GM12872 (cell line): ENCODE measurements at regions not wholly inside any gene's neighbourhood (a gene's known extent, or its start where the extent isn't known, plus 50 kb on each side); places are given as distances from the start of the nearest gene placed in this dataset.

Source experiments
- CTCF ChIP-seq: IDR thresholded peaks from 3 replicates; pipeline ENCODE4 v1.5.1; 2011; ENCODE audit warnings: low read depth, mild to moderate bottlenecking, low read length, moderate library complexity; ENCODE audit not compliant: insufficient read depth

DNA sequence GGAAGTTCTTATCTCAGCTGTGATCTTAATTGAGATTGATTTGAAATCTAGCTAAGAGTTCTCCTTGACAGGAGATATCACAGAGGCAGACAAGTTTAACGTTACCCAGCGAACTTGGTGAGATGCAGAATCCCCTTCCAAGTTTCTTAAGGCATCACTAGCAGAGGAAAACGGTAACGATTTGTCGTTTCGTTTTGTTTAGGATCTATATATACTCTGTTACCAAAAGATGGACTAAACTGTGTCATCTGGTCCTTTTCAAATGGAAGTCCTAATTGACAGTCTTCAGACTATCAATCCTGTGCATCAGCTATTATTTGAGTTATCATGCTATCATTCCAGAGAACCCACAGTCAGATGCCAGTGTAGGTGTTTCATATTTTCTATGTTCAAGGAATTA is 316.7 kb upstream of the SORCS1 start:
- TF ChIP-seq CTCF, result no peak

DNA sequence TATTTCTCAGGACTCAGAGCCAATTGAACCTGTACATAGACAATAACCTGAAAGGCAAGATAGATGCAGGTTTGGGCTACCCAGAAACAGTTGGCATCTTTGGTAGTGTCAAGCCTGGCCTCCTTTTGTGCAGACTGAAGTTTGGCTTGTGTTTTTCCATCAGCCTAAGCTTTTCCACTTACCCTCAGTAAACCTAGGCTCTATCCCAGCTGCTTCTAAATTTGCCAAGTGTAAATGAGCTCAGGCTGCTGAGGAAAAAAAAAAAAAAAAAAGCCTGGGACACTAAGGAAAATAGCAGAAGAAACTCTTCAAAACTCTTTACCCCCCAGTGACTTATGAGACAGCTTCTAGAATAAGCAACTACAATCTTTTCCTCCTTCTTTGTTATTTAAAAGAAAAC is 316.3 kb upstream of the SORCS1 start:
- no peak for TF ChIP-seq CTCF

GRCh38 chr10:107477266-107477665 is 312.8 kb upstream of the SORCS1 start:
- no peak for TF ChIP-seq CTCF

GRCh38 chr10:107476408-107476807 is 311.9 kb upstream of the SORCS1 start:
- TF ChIP-seq CTCF, result no peak

GRCh38 chr10:107474650-107475049 is 310.1 kb upstream of the SORCS1 start:
- no peak for TF ChIP-seq CTCF

- TF ChIP-seq CTCF, result no peak
Observed at GRCh38 chr10:107473225-107473624, 308.7 kb upstream of the SORCS1 start.

DNA sequence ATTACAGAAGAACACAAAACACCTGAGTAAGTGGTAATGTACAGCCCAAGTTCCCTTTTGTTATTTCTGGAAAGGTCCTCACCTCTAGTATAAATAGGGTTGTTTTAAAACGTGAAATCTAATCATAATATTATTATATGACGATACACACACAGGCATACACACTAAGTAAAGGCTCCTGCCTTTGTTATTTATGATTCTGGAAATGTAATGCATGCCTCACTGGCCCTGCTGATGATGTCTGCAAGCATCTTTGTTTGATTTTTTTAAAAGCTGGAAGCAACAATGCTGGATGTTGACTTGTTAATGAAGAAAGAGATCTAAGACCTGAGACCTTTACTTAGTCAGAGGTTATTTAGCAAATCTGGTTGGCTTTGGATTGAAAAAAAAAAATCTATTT is 307.4 kb upstream of the SORCS1 start:
- TF ChIP-seq CTCF, result no peak

DNA sequence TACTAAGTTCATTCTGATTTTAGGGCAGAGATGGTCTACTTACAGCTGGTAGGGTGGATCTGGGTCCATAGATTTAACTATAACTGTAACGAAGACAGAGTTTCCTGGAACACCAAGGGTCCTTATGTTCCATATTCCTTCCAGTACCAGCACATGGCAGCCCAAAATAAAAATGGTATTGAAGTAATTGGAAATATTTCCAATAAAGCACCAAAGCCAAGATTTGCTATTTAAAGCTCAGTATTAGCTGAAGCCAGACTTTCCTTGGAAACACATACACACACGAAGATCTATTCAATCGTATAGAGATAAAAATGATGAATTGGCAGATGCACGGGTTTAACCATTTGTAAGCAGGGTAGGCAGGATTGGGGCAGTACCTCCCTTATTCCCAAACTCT is 289.1 kb upstream of the SORCS1 start:
- TF ChIP-seq CTCF, result no peak
